GM13977 (cell line): ENCODE measurements at regions not wholly inside any gene's neighbourhood (a gene's known extent, or its start where the extent isn't known, plus 50 kb on each side); places are given as distances from the start of the nearest gene placed in this dataset.
"Not testable (repeated sequence)": the region's sequence is repeated elsewhere in the genome, so short reads cannot be mapped to it uniquely, and the experiment has no call there.

Experiments used
- DNase-seq: peaks from one replicate; pipeline ENCODE4 v3.0.0; 2012; ENCODE audit warnings: low spot score
- in situ Hi-C: fragments of 300-500 bp; cut with MboI; formaldehyde crosslinking; loops from one replicate; pipeline ENCODE4 v1.12.0; 2022; ENCODE audit warnings: low sequenced_read_pairs, low pct_unique_long_range_greater_than_20kb, mixed read lengths, inconsistent platforms; ENCODE audit not compliant: unreplicated experiment
- TF ChIP-seq, protein P1 (sequence below): IDR thresholded peaks from 2 replicates; pipeline ENCODE4 v1.5.1; 2012; ENCODE audit warnings: mild to moderate bottlenecking, control low read depth; ENCODE audit not compliant: insufficient read depth; ENCODE audit errors: extremely low read depth, missing control alignments

DNA sequence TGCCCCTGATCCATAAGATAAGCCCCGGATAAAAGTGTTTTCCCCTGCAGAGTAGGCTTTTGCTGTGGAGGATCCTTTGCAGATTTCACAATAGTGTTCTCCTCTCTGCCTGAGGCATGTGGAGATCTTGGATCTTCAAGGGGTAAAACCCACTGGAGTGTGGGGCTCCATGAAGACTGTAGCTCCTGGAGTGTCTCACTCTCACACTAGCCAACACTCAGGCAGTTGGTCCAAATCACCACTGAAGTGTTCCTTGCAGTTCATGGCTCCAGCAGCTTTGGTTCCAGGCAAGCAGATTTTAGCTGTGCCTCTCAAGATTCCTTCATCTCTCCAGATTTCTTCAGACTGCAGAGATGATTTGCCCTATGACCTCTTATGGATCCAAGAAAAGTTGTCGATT, 665.3 kb downstream of the TNS3 start:
- in situ Hi-C loops, result no loop called here
- TF ChIP-seq, protein P1, sequence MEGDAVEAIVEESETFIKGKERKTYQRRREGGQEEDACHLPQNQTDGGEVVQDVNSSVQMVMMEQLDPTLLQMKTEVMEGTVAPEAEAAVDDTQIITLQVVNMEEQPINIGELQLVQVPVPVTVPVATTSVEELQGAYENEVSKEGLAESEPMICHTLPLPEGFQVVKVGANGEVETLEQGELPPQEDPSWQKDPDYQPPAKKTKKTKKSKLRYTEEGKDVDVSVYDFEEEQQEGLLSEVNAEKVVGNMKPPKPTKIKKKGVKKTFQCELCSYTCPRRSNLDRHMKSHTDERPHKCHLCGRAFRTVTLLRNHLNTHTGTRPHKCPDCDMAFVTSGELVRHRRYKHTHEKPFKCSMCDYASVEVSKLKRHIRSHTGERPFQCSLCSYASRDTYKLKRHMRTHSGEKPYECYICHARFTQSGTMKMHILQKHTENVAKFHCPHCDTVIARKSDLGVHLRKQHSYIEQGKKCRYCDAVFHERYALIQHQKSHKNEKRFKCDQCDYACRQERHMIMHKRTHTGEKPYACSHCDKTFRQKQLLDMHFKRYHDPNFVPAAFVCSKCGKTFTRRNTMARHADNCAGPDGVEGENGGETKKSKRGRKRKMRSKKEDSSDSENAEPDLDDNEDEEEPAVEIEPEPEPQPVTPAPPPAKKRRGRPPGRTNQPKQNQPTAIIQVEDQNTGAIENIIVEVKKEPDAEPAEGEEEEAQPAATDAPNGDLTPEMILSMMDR, result no peak
- DNase-seq, result no peak

DNA sequence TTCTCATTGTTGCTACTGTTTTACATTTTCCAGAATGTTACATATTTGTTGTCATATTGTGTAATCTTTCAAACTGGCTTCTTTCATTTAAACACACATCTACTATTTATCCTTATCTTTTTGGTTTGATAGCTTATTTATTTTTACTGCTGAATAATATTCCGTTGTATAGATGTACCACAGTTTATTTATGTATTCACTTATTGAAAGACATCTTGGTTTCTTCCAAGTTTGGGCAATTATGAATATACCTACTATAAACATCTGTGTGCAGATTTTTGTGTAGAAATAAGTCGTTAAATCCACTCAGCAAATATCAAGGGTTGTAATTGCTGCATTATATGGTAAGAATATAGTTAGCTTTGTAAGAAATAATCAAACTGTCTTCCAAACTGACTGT, 669.2 kb downstream of the TNS3 start:
- TF ChIP-seq, protein P1, result no peak
- DNase-seq, result no peak
- in situ Hi-C loops, result no loop called here

DNA sequence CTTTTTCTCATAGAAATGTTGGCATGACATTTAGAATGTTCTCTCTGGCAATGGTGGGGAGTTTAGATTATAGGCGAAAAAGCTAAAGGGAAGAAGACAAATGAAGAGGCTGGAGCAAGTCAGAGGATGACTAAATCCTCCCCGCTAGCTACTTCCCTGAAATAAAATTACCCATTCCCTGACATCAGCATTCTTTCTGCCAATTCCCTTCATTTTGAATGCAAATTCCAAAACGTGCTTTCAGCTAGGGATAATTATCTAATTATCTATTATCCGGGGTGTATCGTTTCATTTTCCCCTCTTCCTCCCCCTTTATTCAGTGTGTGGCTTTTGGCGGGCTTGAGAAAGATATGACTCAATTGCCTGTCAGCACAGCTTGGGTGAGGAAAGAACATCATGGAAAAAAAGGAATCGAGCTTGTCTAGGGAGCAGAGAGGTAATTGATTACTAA, 672.3 kb downstream of the TNS3 start:
- in situ Hi-C loops, result no loop called here
- no peak for DNase-seq
- TF ChIP-seq, protein P1, result no peak

DNA sequence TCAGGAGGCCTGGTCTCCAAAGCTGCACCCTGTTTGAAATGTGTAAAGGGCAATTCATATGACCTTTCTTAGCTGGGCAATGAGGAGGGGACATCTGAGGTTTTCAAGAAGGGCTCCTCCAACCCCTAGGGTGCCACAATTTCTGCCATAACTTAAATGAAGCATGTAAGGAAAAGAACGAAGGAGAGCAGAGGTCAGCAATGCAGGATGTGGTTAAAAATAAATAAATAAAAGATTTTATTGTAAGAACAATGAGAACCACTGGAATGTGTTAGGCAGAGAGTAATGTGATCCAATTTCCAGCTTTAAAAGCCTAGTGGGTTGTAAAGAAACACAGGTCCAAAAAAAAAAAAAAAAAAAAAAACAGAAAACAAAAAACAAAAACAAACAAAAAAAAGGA, 673.1 kb downstream of the TNS3 start:
- no peak for DNase-seq
- in situ Hi-C loops, result no loop called here
- TF ChIP-seq, protein P1, result no peak

DNA sequence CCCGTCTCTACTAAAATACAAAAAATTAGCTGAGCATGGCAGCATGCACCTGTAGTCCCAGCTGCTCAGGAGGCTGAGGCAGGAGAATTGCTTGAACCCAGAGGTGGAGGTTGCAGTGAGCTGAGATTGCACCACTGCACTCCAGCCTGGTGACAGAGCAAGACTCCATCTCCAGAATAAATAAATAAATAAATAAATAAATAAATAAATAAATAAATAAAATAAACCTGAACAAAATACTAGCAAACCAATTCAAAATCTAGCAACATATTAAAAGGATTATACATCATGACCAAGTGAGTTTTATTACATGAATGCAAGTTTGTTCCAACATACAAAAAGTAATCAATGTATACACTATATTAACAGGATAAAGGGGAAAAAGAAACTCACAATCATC, 677.4 kb downstream of the TNS3 start:
- DNase-seq, in situ Hi-C loops: not testable (repeated sequence)

DNA sequence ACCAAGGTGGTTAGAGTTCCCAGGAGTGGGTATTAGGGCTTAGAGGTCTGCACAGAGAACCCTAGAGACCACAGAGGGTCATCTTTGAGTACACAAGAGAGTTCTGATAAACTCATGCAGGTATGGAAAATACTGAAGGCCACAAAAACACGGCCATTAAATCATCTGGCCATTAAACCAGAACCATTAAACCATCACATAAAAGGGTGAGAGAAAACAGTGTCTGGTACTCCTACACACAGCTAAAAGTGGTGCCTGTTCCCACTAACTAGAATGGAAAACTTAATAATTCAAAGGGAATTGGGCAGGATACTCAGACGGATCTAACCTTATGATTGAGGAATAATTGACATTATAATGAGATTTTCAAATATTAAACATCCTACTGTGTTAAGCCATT, 679.4 kb downstream of the TNS3 start:
- no peak for DNase-seq
- TF ChIP-seq, protein P1, result no peak
- in situ Hi-C loops, result no loop called here

DNA sequence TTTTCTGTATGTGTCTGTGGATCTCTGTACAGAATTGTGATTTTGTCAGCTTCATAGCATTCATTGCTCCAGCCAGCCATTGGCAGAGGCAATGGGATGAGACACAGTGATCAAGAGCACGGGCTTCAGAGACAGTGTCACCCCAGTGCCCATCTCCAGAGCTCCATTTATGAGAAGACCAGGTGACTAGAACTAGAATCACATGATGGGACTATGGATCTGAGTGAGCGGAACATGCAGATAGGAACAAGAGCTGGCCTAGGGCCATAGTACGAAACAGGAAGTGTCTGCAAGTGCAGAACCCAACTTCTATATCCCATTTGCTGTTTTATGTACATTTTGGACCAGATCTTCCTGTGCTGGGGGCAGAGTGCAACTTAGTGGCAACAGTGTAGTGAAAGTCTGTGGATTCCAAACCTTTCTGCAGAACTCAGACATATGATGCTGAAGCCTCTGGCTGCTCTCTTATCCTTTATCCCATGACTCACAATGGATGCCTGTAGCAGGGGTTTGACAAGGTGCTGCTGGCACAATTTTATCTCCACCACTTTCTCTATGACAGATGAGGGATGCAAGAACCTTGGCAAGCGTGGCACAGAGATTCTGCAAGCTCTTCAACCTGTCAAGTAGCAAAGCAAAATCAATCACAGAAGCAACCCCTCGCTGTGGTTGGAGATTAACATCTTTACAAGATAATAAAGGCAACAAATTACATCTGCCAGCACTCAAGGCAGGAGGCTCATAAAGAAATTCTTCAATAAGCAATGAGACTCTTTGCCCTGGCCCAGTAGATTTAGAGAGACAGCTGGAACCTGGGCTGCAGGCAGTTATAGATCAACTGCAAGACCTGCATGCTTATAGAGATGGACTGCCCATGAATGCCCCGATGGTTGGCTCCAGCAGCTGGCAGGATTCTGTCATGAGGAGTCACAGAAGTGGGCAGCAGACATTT, 681.3 kb downstream of the TNS3 start:
- in situ Hi-C loops, result no loop called here
- TF ChIP-seq, protein P1, result no peak
- DNase-seq, result no peak
